WTC11 (cell line): ENCODE measurements at regions not wholly inside any gene's neighbourhood (a gene's known extent, or its start where the extent isn't known, plus 50 kb on each side); places are given as distances from the start of the nearest gene placed in this dataset.

Experiments
- ATAC-seq: fragments of 200-7000 bp; cut with Tn5 transposase; 2 replicates; pipeline ENCODE4 v1.10.0; 2021; ENCODE audit warnings: mild to moderate bottlenecking, moderate library complexity
- CTCF ChIA-PET: fragments of 300-600 bp; sonication (Branson Sonifier 250); formaldehyde crosslinking; loops from one replicate; lab custom pipeline; 2021; ENCODE audit warnings: antibody characterized with exemption; lab: Charles Lee
- POLR2A ChIA-PET: fragments of 350-600 bp; sonication (Branson Sonifier 250); formaldehyde crosslinking; loops from one replicate; lab custom pipeline; 2021; ENCODE audit warnings: antibody characterized with exemption; lab: Charles Lee
- DNase-seq: peaks from one replicate; pipeline ENCODE4 v3.0.0; 2021; ENCODE audit warnings: low spot score
- H3K27ac Mint-ChIP-seq: 2 replicates; pipeline ENCODE4 v1.8.0; 2021; ENCODE audit warnings: mixed read lengths
- H3K27me3 Mint-ChIP-seq: 2 replicates; pipeline ENCODE4 v1.8.0; 2021; ENCODE audit warnings: low read depth, mild to moderate bottlenecking, moderate library complexity, mixed read lengths
- H3K36me3 Mint-ChIP-seq: 2 replicates; pipeline ENCODE4 v1.8.0; 2021; ENCODE audit warnings: mixed read lengths
- H3K4me1 Mint-ChIP-seq: 2 replicates; pipeline ENCODE4 v1.8.0; 2022; ENCODE audit warnings: mixed read lengths
- H3K4me3 Mint-ChIP-seq: 2 replicates; pipeline ENCODE4 v1.8.0; 2021; ENCODE audit warnings: mild to moderate bottlenecking, moderate library complexity, mixed read lengths
- H3K9me3 Mint-ChIP-seq: 2 replicates; pipeline ENCODE4 v1.8.0; 2021; ENCODE audit warnings: mixed read lengths
- AR ChIP-seq: fragments of 250-450 bp; sonication (Bioruptor Pico); IDR thresholded peaks from 2 replicates; pipeline ENCODE4 v1.9.0; 2021; ENCODE audit warnings: mild to moderate bottlenecking
- FOXK1 ChIP-seq: sonication (generic); formaldehyde crosslinking; IDR thresholded peaks from 2 replicates; pipeline ENCODE4 v1.8.0; 2022; ENCODE audit warnings: mild to moderate bottlenecking, moderate library complexity, missing genetic modification reagents
- GTF2I ChIP-seq: fragments of 250-450 bp; sonication (Bioruptor Pico); conservative IDR thresholded peaks from 2 replicates; pipeline ENCODE4 v1.4.0; 2021; ENCODE audit warnings: mild to moderate bottlenecking
- HMGA2 ChIP-seq: fragments of 250-450 bp; sonication (Bioruptor Pico); IDR thresholded peaks from 2 replicates; pipeline ENCODE4 v1.4.0; 2021; ENCODE audit warnings: mild to moderate bottlenecking, moderate library complexity
- JUN ChIP-seq: sonication (generic); formaldehyde crosslinking; IDR thresholded peaks from 2 replicates; pipeline ENCODE4 v1.8.0; 2023; ENCODE audit warnings: mild to moderate bottlenecking, missing genetic modification reagents
- NFE2L1 ChIP-seq: sonication (generic); formaldehyde crosslinking; IDR thresholded peaks from 2 replicates; pipeline ENCODE4 v1.8.1; 2023; ENCODE audit warnings: missing genetic modification reagents
- OVOL2 ChIP-seq: fragments of 250-450 bp; sonication (Bioruptor Pico); IDR thresholded peaks from 2 replicates; pipeline ENCODE4 v1.9.0; 2021; ENCODE audit warnings: mild to moderate bottlenecking, borderline replicate concordance
- PRDM15 ChIP-seq: sonication (generic); formaldehyde crosslinking; IDR thresholded peaks from 2 replicates; pipeline ENCODE4 v1.8.0; 2022; ENCODE audit warnings: missing genetic modification reagents
- ZBTB21 ChIP-seq: sonication (generic); formaldehyde crosslinking; IDR thresholded peaks from 2 replicates; pipeline ENCODE4 v1.8.1; 2023; ENCODE audit warnings: mild to moderate bottlenecking, missing genetic modification reagents, borderline replicate concordance
- ZNF138 ChIP-seq: sonication (generic); formaldehyde crosslinking; conservative IDR thresholded peaks from 2 replicates; pipeline ENCODE4 v1.8.1; 2022; ENCODE audit warnings: mild to moderate bottlenecking, moderate library complexity, missing genetic modification reagents
- ZNF232 ChIP-seq: sonication (generic); formaldehyde crosslinking; IDR thresholded peaks from 2 replicates; pipeline ENCODE4 v1.8.0; 2022; ENCODE audit warnings: mild to moderate bottlenecking, missing genetic modification reagents
- ZNF396 ChIP-seq: fragments of 250-450 bp; sonication (Bioruptor Pico); IDR thresholded peaks from 2 replicates; pipeline ENCODE4 v1.8.0; 2021; ENCODE audit warnings: mild to moderate bottlenecking, moderate library complexity, borderline replicate concordance
- ZNF423 ChIP-seq: fragments of 250-450 bp; sonication (Bioruptor Pico); IDR thresholded peaks from 2 replicates; pipeline ENCODE4 v2.1.2; 2022; ENCODE audit warnings: mild to moderate bottlenecking, moderate library complexity
- ZNF671 ChIP-seq: fragments of 250-450 bp; sonication (Bioruptor Pico); IDR thresholded peaks from 2 replicates; pipeline ENCODE4 v1.8.0; 2021; ENCODE audit warnings: mild to moderate bottlenecking
- TF ChIP-seq, protein P1 (sequence below): fragments of 250-450 bp; sonication (Bioruptor Pico); IDR thresholded peaks from 2 replicates; pipeline ENCODE4 v2.1.2; 2022; ENCODE audit warnings: mild to moderate bottlenecking, moderate library complexity
- TF ChIP-seq, protein P2 (sequence below): sonication (generic); formaldehyde crosslinking; IDR thresholded peaks from 2 replicates; pipeline ENCODE4 v1.8.0; 2023; ENCODE audit warnings: missing genetic modification reagents, mild to moderate bottlenecking, borderline replicate concordance
- TF ChIP-seq, protein P3 (sequence below): sonication (generic); formaldehyde crosslinking; IDR thresholded peaks from 2 replicates; pipeline ENCODE4 v1.8.0; 2022; ENCODE audit warnings: mild to moderate bottlenecking, missing genetic modification reagents

- TF ChIP-seq PRDM15, result no peak
- TF ChIP-seq, protein P1, sequence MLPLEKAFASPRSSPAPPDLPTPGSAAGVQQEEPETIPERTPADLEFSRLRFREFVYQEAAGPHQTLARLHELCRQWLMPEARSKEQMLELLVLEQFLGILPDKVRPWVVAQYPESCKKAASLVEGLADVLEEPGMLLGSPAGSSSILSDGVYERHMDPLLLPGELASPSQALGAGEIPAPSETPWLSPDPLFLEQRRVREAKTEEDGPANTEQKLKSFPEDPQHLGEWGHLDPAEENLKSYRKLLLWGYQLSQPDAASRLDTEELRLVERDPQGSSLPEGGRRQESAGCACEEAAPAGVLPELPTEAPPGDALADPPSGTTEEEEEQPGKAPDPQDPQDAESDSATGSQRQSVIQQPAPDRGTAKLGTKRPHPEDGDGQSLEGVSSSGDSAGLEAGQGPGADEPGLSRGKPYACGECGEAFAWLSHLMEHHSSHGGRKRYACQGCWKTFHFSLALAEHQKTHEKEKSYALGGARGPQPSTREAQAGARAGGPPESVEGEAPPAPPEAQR (CRISPR knock-in tag), result no peak
- no peak for TF ChIP-seq ZNF232 (CRISPR knock-in tag)
These were observed 75.6 kb downstream of the ARL6IP4 start (continued) for GRCh38 chr12:123056053-123056452.

- DNase-seq (no peak), ATAC-seq (no peak)
- no peak overlapping the region for H3K27ac Mint-ChIP-seq
- ChIA-PET CTCF (interaction anchor here (2.3 kb wide), 1 partner anchor 12 kb away, joined by 7 read pairs; no protein-coding TSS in a partner anchor), POLR2A (no interaction called here)
- H3K27me3 Mint-ChIP-seq, result no peaks in the 10 kb centered on the region; the same call in 1 of the 2 replicates
- H3K4me3 Mint-ChIP-seq, result no peak overlapping the region
- H3K9me3 Mint-ChIP-seq, result no peaks in the 10 kb centered on the region
- TF ChIP-seq ZNF671, result no peak
- TF ChIP-seq OVOL2 (CRISPR knock-in tag), result no peak
- no peak for TF ChIP-seq AR (CRISPR knock-in tag)
- no peak for TF ChIP-seq ZNF396 (CRISPR knock-in tag)
- no peak for TF ChIP-seq GTF2I (CRISPR knock-in tag)
- TF ChIP-seq, protein P2, sequence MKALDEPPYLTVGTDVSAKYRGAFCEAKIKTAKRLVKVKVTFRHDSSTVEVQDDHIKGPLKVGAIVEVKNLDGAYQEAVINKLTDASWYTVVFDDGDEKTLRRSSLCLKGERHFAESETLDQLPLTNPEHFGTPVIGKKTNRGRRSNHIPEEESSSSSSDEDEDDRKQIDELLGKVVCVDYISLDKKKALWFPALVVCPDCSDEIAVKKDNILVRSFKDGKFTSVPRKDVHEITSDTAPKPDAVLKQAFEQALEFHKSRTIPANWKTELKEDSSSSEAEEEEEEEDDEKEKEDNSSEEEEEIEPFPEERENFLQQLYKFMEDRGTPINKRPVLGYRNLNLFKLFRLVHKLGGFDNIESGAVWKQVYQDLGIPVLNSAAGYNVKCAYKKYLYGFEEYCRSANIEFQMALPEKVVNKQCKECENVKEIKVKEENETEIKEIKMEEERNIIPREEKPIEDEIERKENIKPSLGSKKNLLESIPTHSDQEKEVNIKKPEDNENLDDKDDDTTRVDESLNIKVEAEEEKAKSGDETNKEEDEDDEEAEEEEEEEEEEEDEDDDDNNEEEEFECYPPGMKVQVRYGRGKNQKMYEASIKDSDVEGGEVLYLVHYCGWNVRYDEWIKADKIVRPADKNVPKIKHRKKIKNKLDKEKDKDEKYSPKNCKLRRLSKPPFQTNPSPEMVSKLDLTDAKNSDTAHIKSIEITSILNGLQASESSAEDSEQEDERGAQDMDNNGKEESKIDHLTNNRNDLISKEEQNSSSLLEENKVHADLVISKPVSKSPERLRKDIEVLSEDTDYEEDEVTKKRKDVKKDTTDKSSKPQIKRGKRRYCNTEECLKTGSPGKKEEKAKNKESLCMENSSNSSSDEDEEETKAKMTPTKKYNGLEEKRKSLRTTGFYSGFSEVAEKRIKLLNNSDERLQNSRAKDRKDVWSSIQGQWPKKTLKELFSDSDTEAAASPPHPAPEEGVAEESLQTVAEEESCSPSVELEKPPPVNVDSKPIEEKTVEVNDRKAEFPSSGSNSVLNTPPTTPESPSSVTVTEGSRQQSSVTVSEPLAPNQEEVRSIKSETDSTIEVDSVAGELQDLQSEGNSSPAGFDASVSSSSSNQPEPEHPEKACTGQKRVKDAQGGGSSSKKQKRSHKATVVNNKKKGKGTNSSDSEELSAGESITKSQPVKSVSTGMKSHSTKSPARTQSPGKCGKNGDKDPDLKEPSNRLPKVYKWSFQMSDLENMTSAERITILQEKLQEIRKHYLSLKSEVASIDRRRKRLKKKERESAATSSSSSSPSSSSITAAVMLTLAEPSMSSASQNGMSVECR, result no peak
- TF ChIP-seq NFE2L1 (CRISPR knock-in tag), result no peak
- no peak for TF ChIP-seq ZNF138 (CRISPR knock-in tag)
- TF ChIP-seq, protein P1 (CRISPR knock-in tag), result no peak
- TF ChIP-seq ZNF423 (CRISPR knock-in tag), result no peak
- TF ChIP-seq FOXK1 (CRISPR knock-in tag), result no peak
- TF ChIP-seq, protein P3, sequence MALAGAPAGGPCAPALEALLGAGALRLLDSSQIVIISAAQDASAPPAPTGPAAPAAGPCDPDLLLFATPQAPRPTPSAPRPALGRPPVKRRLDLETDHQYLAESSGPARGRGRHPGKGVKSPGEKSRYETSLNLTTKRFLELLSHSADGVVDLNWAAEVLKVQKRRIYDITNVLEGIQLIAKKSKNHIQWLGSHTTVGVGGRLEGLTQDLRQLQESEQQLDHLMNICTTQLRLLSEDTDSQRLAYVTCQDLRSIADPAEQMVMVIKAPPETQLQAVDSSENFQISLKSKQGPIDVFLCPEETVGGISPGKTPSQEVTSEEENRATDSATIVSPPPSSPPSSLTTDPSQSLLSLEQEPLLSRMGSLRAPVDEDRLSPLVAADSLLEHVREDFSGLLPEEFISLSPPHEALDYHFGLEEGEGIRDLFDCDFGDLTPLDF (CRISPR knock-in tag), result no peak
- TF ChIP-seq JUN (CRISPR knock-in tag), result no peak
- no peak for TF ChIP-seq ZBTB21
- no peak for TF ChIP-seq HMGA2 (CRISPR knock-in tag)
- 0 out of 2 replicates have a peak, but pooled peaks cover 2% of the 10 kb centered on the region for H3K4me1 Mint-ChIP-seq
- no peaks in the 10 kb centered on the region for H3K36me3 Mint-ChIP-seq
These were observed 74.8 kb downstream of the ARL6IP4 start for GRCh38 chr12:123055281-123055766.
